RWPE1 (cell line): ENCODE measurements at regions not wholly inside any gene's neighbourhood (a gene's known extent, or its start where the extent isn't known, plus 50 kb on each side); places are given as distances from the start of the nearest gene placed in this dataset.

Source experiments
- CTCF ChIA-PET: fragments of 350-600 bp; sonication (Branson Sonifier 250); formaldehyde crosslinking; extraction: SDS; loops from one replicate; lab custom pipeline; 2021; lab: Yijun Ruan, JAX
- POLR2A ChIA-PET: fragments of 400-600 bp; formaldehyde crosslinking; extraction: SDS; loops from one replicate; lab custom pipeline; 2020; ENCODE audit warnings: antibody characterized with exemption; ENCODE audit not compliant: low non-redundant PET; lab: Yijun Ruan, JAX
- DNase-seq: peaks from one replicate; pipeline ENCODE4 v3.0.0; 2012; ENCODE audit warnings: low spot score
- H3K27ac ChIP-seq: fragments of 450-650 bp; 2 replicates; pipeline ENCODE4 v1.5.1; 2017
- CTCF ChIP-seq: fragments of 450-650 bp; conservative IDR thresholded peaks from 2 replicates; pipeline ENCODE4 v1.5.1; 2017; ENCODE audit warnings: low read depth, mild to moderate bottlenecking

GRCh38 chr4:34253239-34253638 is 1991.1 kb downstream of the ARAP2 start:
- ChIA-PET CTCF (no interaction called here), POLR2A (no interaction called here)
- no peak for TF ChIP-seq CTCF
- DNase-seq: no peak
- no peak overlapping the region for H3K27ac ChIP-seq

- POLR2A ChIA-PET: no interaction called here
- CTCF ChIA-PET: no interaction called here
- H3K27ac ChIP-seq: no peak overlapping the region
- TF ChIP-seq CTCF: no peak
- DNase-seq: no peak
These were observed 1986.1 kb downstream of the ARAP2 start for GRCh38 chr4:34258176-34258575.

- H3K27ac ChIP-seq: no peak overlapping the region
- no peak for DNase-seq
- POLR2A ChIA-PET: no interaction called here
- CTCF ChIA-PET: no interaction called here
- no peak for TF ChIP-seq CTCF
These were observed 1982.5 kb downstream of the ARAP2 start for GRCh38 chr4:34261799-34262314.

GRCh38 chr4:34269613-34270012 is 1974.7 kb downstream of the ARAP2 start:
- H3K27ac ChIP-seq: no peak overlapping the region
- ChIA-PET CTCF (interaction anchor here (1.1 kb wide), 1 partner anchor 12 kb away, joined by 3 read pairs; no protein-coding TSS in a partner anchor), POLR2A (no interaction called here)
- no peak for TF ChIP-seq CTCF
- no peak for DNase-seq

- POLR2A ChIA-PET: no interaction called here
- H3K27ac ChIP-seq: no peak overlapping the region
- TF ChIP-seq CTCF: no peak
- DNase-seq: peak; percentile 4
- CTCF ChIA-PET: no interaction called here
These were observed 1972.6 kb downstream of the ARAP2 start for GRCh38 chr4:34271479-34272355.

GRCh38 chr4:34279011-34279410 is 1965.3 kb downstream of the ARAP2 start:
- TF ChIP-seq CTCF: no peak
- H3K27ac ChIP-seq: no peak overlapping the region
- ChIA-PET POLR2A (no interaction called here), CTCF (no interaction called here)
- DNase-seq: no peak
